OCI-LY3 (cell line): ENCODE measurements at regions not wholly inside any gene's neighbourhood (a gene's known extent, or its start where the extent isn't known, plus 50 kb on each side); places are given as distances from the start of the nearest gene placed in this dataset.

Experiments
- H2AFZ ChIP-seq: fragments of 200-600, 300-600 bp; shearing (Covaris generic); 2 replicates; pipeline ENCODE4 v1.6.0; 2014; ENCODE audit warnings: antibody characterized with exemption, low read depth, low read length
- H3K27ac ChIP-seq: fragments of 200-600, 300-600 bp; sonication (generic); 2 replicates; pipeline ENCODE4 v1.5.1; 2014; ENCODE audit warnings: mild to moderate bottlenecking, low read length, moderate library complexity, mixed read lengths
- H3K27me3 ChIP-seq: fragments of 200-600, 300-600 bp; sonication (generic); 2 replicates; pipeline ENCODE4 v1.6.1; 2014; ENCODE audit warnings: low read depth, low read length, mixed read lengths
- H3K36me3 ChIP-seq: fragments of 200-600, 300-600 bp; sonication (generic); replicated peaks from 2 replicates; pipeline ENCODE3; 2014; ENCODE audit warnings: low read depth, low read length, mixed read lengths
- H3K4me1 ChIP-seq: fragments of 300-600, 200-600 bp; sonication (generic); 2 replicates; pipeline ENCODE4 v1.6.1; 2014; ENCODE audit warnings: low read length, mixed read lengths
- H3K4me2 ChIP-seq: fragments of 200-600, 300-600 bp; sonication (generic); 2 replicates; pipeline ENCODE4 v1.6.1; 2014; ENCODE audit warnings: low read length, mixed read lengths
- H3K4me3 ChIP-seq: fragments of 300-600, 200-600 bp; sonication (generic); 2 replicates; pipeline ENCODE4 v1.5.1; 2014; ENCODE audit warnings: antibody characterized with exemption, mild to moderate bottlenecking, low read length, moderate library complexity
- H3K79me2 ChIP-seq: fragments of 300-600, 200-600 bp; shearing (Covaris generic); 2 replicates; pipeline ENCODE4 v1.6.1; 2014; ENCODE audit warnings: mild to moderate bottlenecking, low read length, mixed read lengths
- H3K9ac ChIP-seq: fragments of 300-600, 200-600 bp; shearing (Covaris generic); 2 replicates; pipeline ENCODE4 v1.6.0; 2014; ENCODE audit warnings: mild to moderate bottlenecking, low read length, moderate library complexity
- H3K9me3 ChIP-seq: fragments of 200-600, 300-600 bp; shearing (Covaris generic); 2 replicates; pipeline ENCODE4 v1.6.1; 2014; ENCODE audit warnings: low read length, mixed read lengths; ENCODE audit not compliant: insufficient read depth
- H4K20me1 ChIP-seq: fragments of 200-600, 300-600 bp; sonication (generic); 2 replicates; pipeline ENCODE4 v1.6.1; 2016; ENCODE audit warnings: low read length, mixed read lengths; ENCODE audit not compliant: insufficient read depth
- CTCF ChIP-seq: fragments of 200-600, 300-600 bp; sonication (generic); IDR thresholded peaks from 2 replicates; pipeline ENCODE4 v1.5.1; 2014; ENCODE audit warnings: antibody characterized with exemption, low read length, low read depth
- EZH2phosphoT487 ChIP-seq: fragments of 200-600 bp; shearing (Covaris generic); IDR thresholded peaks from 2 replicates; pipeline ENCODE4 v1.6.1; 2018; ENCODE audit warnings: antibody characterized with exemption, mixed run types, low read depth

DNA sequence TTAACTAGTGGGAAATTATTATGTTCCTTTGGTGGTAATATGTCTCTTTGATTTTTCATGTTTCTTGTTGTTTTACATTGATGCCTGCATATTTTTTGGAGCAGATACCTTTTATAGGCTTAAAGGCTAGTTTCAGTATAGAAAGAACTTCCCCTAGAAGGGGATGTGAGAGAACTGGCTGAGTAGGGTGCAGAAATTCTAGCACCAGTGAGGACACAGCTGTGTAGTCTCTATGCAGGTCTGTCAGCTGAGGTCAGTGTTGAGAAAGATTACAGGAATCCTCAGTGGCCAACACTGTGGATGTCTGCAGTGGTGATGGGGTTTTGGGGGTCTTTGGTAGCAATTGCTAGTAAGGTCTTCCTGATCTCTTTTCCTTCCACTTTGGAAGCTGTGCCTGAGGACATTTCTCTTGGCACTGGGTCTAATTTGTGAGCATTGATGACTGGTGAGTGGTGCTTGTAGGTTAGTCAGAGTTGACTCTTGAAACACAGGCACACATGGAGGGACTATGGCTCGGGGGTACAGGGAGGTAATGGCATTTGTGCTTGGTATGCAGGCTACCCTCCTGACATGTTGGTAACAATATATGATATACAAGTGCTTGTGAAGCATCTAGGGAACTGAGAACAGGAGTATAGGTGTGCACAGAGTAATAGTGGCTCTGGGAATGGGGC is 221.4 kb downstream of the SPATA31D1 start:
- Histone ChIP-seq H3K4me1 (peaks cover 37% of the 10 kb centered on the region), H3K9me3 (peaks cover 10% of the 10 kb centered on the region), H3K4me3 (no peak overlapping the region), H3K4me2 (peak overlapping the region; percentile 26), H3K27ac (peak overlapping the region; percentile 69), H3K9ac (no peak overlapping the region), H3K79me2 (no peaks in the 10 kb centered on the region), H3K27me3 (no peaks in the 10 kb centered on the region), H2AFZ (no peak overlapping the region), H3K36me3 (peaks cover 9% of the 10 kb centered on the region), H4K20me1 (no peaks in the 10 kb centered on the region)
- TF ChIP-seq EZH2phosphoT487 (no peak), CTCF (peak; percentile 45)

GRCh38 chr9:82212885-82213284 is 224.3 kb downstream of the SPATA31D1 start:
- Histone ChIP-seq H3K9ac (no peak overlapping the region), H3K9me3 (peaks cover 10% of the 10 kb centered on the region), H3K79me2 (no peaks in the 10 kb centered on the region), H3K4me1 (peaks cover 25% of the 10 kb centered on the region), H2AFZ (no peak overlapping the region), H3K27me3 (no peaks in the 10 kb centered on the region), H3K27ac (no peak overlapping the region), H4K20me1 (no peaks in the 10 kb centered on the region), H3K4me2 (no peak overlapping the region), H3K4me3 (no peak overlapping the region), H3K36me3 (peaks cover 9% of the 10 kb centered on the region)
- TF ChIP-seq CTCF (no peak), EZH2phosphoT487 (no peak)

GRCh38 chr9:82216435-82216834 is 227.9 kb downstream of the SPATA31D1 start:
- H3K27me3 ChIP-seq: no peaks in the 10 kb centered on the region
- no peak overlapping the region for H3K27ac ChIP-seq
- H3K36me3 ChIP-seq: no peaks in the 10 kb centered on the region
- H3K9ac ChIP-seq: no peak overlapping the region
- no peak overlapping the region for H2AFZ ChIP-seq
- no peaks in the 10 kb centered on the region for H4K20me1 ChIP-seq
- H3K79me2 ChIP-seq: no peaks in the 10 kb centered on the region
- no peak for TF ChIP-seq CTCF
- no peak for TF ChIP-seq EZH2phosphoT487
- no peaks in the 10 kb centered on the region for H3K4me1 ChIP-seq
- H3K9me3 ChIP-seq: no peaks in the 10 kb centered on the region
- no peak overlapping the region for H3K4me2 ChIP-seq
- no peak overlapping the region for H3K4me3 ChIP-seq

GRCh38 chr9:82223442-82223841 is 234.9 kb downstream of the SPATA31D1 start:
- no peaks in the 10 kb centered on the region for H3K27me3 ChIP-seq
- no peaks in the 10 kb centered on the region for H4K20me1 ChIP-seq
- no peak overlapping the region for H3K4me2 ChIP-seq
- TF ChIP-seq EZH2phosphoT487 (no peak), CTCF (no peak)
- H2AFZ ChIP-seq: no peak overlapping the region
- no peaks in the 10 kb centered on the region for H3K36me3 ChIP-seq
- peaks cover 10% of the 10 kb centered on the region for H3K4me1 ChIP-seq
- H3K27ac ChIP-seq: no peak overlapping the region
- no peaks in the 10 kb centered on the region for H3K79me2 ChIP-seq
- no peak overlapping the region for H3K4me3 ChIP-seq
- H3K9ac ChIP-seq: no peak overlapping the region
- H3K9me3 ChIP-seq: no peaks in the 10 kb centered on the region
